ENCODE measurements at regions not wholly inside any gene's neighbourhood (a gene's known extent, or its start where the extent isn't known, plus 50 kb on each side); places are given as distances from the start of the nearest gene placed in this dataset.

- TF ChIP-seq SP1 (IDR thresholded peaks at IDR 0.05) = no peak
- TF ChIP-seq ATF3 (IDR thresholded peaks at IDR 0.05) = no peak
- TF ChIP-seq FOXA1 (IDR thresholded peaks at IDR 0.05) = no peak
Measured at GRCh38 chr7:119350334-119350733, 922.6 kb upstream of the KCND2 start (continued).

GRCh38 chr7:119351320-119351719 lies 921.7 kb upstream of the KCND2 start:
- Histone ChIP-seq H3K4me1 (ENCODE audit: control insufficient read depth in 4 of 4, insufficient read depth in 4 of 4, low read length in 3 of 4) (peaks cover 0 to 4% (median 2%) of the 10 kb centered on the region in 4 donors), H3K27me3 (ENCODE audit: control insufficient read depth in 4 of 4, insufficient read depth in 4 of 4, low read length in 3 of 4) (no peaks in the 10 kb centered on the region), H3K27ac (ENCODE audit: low read depth in 1 of 2, low read length in 2 of 2) (no peak overlapping the region), H3K36me3 (ENCODE audit: control insufficient read depth in 4 of 4, insufficient read depth in 3 of 4, low read depth in 1 of 4, low read length in 3 of 4) (no peaks in the 10 kb centered on the region), H3K4me3 (ENCODE audit: low read depth in 1 of 3, low read length in 3 of 3) (no peak overlapping the region), H3K9me3 (ENCODE audit: control insufficient read depth in 4 of 4, low read length in 3 of 4) (no peaks in the 10 kb centered on the region), H3K9ac (ENCODE audit: low read depth in 1 of 2, low read length in 2 of 2) (no peak overlapping the region)
- TF ChIP-seq RXRA (IDR thresholded peaks at IDR 0.05) (peak in 1 of 2 donors; percentile 90), HNF4A (conservative IDR thresholded peaks at IDR 0.05) (peak in 1 of 2 donors; percentile 84), RAD21 (IDR thresholded peaks at IDR 0.05) (peak in 1 of 2 donors; percentile 40), EGR1 (IDR thresholded peaks at IDR 0.05; ENCODE audit: low read depth in 2 of 2) (no peak), MAX (IDR thresholded peaks at IDR 0.05) (peak; percentile 58), YY1 (IDR thresholded peaks at IDR 0.05) (peak; percentile 52), JUND (IDR thresholded peaks at IDR 0.05) (no peak), HNF4G (IDR thresholded peaks at IDR 0.05) (no peak)
- 58% methylated on average over 8 of the region's 8 CpGs for WGBS
- DNase-seq (ENCODE audit: low spot score) = no peak

GRCh38 chr7:119374436-119374835 lies 898.5 kb upstream of the KCND2 start:
- Histone ChIP-seq H3K4me1 (ENCODE audit: control insufficient read depth in 4 of 4, insufficient read depth in 4 of 4, low read length in 3 of 4) (no peaks in the 10 kb centered on the region), H3K27me3 (ENCODE audit: control insufficient read depth in 4 of 4, insufficient read depth in 4 of 4, low read length in 3 of 4) (no peaks in the 10 kb centered on the region), H3K27ac (ENCODE audit: low read depth in 1 of 2, low read length in 2 of 2) (no peak overlapping the region), H3K4me3 (ENCODE audit: low read depth in 1 of 3, low read length in 3 of 3) (no peak overlapping the region), H3K9ac (ENCODE audit: low read depth in 1 of 2, low read length in 2 of 2) (no peak overlapping the region), H3K9me3 (ENCODE audit: control insufficient read depth in 4 of 4, low read length in 3 of 4) (no peaks in the 10 kb centered on the region), H3K36me3 (ENCODE audit: control insufficient read depth in 4 of 4, insufficient read depth in 3 of 4, low read depth in 1 of 4, low read length in 3 of 4) (no peaks in the 10 kb centered on the region)
- WGBS = 92% methylated on average over 2 of the region's 2 CpGs
- DNase-seq (ENCODE audit: low spot score) = no peak
- TF ChIP-seq REST (IDR thresholded peaks at IDR 0.05) (no peak), MAX (IDR thresholded peaks at IDR 0.05) (no peak)

GRCh38 chr7:119377861-119378260 lies 895.1 kb upstream of the KCND2 start:
- TF ChIP-seq NR2F2 (IDR thresholded peaks at IDR 0.05) (no peak), EGR1 (IDR thresholded peaks at IDR 0.05; ENCODE audit: low read depth in 2 of 2) (no peak), TAF1 (conservative IDR thresholded peaks at IDR 0.05) (no peak), SP1 (IDR thresholded peaks at IDR 0.05) (no peak), RAD21 (IDR thresholded peaks at IDR 0.05) (no peak), MAX (IDR thresholded peaks at IDR 0.05) (no peak), JUND (IDR thresholded peaks at IDR 0.05) (no peak), GABPA (IDR thresholded peaks at IDR 0.05 in 1 of 2, conservative IDR thresholded peaks at IDR 0.05 in 1 of 2) (no peak), CTCF (IDR thresholded peaks at IDR 0.05; ENCODE audit: low read depth, low read length, missing input control) (no peak), RXRA (IDR thresholded peaks at IDR 0.05) (no peak)
- no peak for DNase-seq (ENCODE audit: low spot score)
- Histone ChIP-seq H3K36me3 (ENCODE audit: control insufficient read depth in 4 of 4, insufficient read depth in 3 of 4, low read depth in 1 of 4, low read length in 3 of 4) (no peaks in the 10 kb centered on the region), H3K4me3 (ENCODE audit: low read depth in 1 of 3, low read length in 3 of 3) (no peak overlapping the region), H3K4me1 (ENCODE audit: control insufficient read depth in 4 of 4, insufficient read depth in 4 of 4, low read length in 3 of 4) (no peaks in the 10 kb centered on the region), H3K27me3 (ENCODE audit: control insufficient read depth in 4 of 4, insufficient read depth in 4 of 4, low read length in 3 of 4) (no peaks in the 10 kb centered on the region), H3K27ac (ENCODE audit: low read depth in 1 of 2, low read length in 2 of 2) (no peak overlapping the region), H3K9me3 (ENCODE audit: control insufficient read depth in 4 of 4, low read length in 3 of 4) (no peaks in the 10 kb centered on the region), H3K9ac (ENCODE audit: low read depth in 1 of 2, low read length in 2 of 2) (no peak overlapping the region)
- 88% methylated on average over 1 of the region's 1 CpG for WGBS

Data from liver (tissue), 8 donors.